Activated CD8-positive, alpha-beta T cell treated with anti-CD3 and anti-CD28 coated beads, Interleukin-2, amount 10 ng/mL, durations not matched to agents 7 days and 5 days (primary cell): ENCODE measurements at regions not wholly inside any gene's neighbourhood (a gene's known extent, or its start where the extent isn't known, plus 50 kb on each side); places are given as distances from the start of the nearest gene placed in this dataset.

Source experiments
- ATAC-seq: fragments of 150-1000 bp; cut with Tn5 transposase; one replicate; pipeline ENCODE4 v1.10.0; 2021; ENCODE audit warnings: moderate library complexity
- CTCF ChIA-PET: fragments of 350-600 bp; sonication (Branson Sonifier 250); formaldehyde crosslinking; loops from one replicate; lab custom pipeline; 2021; ENCODE audit warnings: antibody characterized with exemption; lab: Charles Lee
- POLR2A ChIA-PET: fragments of 350-600 bp; sonication (Branson Sonifier 250); formaldehyde crosslinking; loops from one replicate; lab custom pipeline; 2021; ENCODE audit warnings: antibody characterized with exemption; lab: Charles Lee
- DNase-seq: peaks from one replicate; pipeline ENCODE4 v3.0.0-alpha.2; 2020
- H3K27ac Mint-ChIP-seq: one replicate; pipeline ENCODE4 v1.8.0; 2021; ENCODE audit warnings: mild to moderate bottlenecking, mixed read lengths
- H3K27me3 Mint-ChIP-seq: one replicate; pipeline ENCODE4 v1.8.0; 2021; ENCODE audit warnings: low read depth, mixed read lengths
- H3K36me3 Mint-ChIP-seq: one replicate; pipeline ENCODE4 v1.8.0; 2021; ENCODE audit warnings: low read depth, mixed read lengths
- H3K4me1 Mint-ChIP-seq: one replicate; pipeline ENCODE4 v1.8.0; 2021; ENCODE audit warnings: low read depth, mixed read lengths
- H3K4me3 Mint-ChIP-seq: one replicate; pipeline ENCODE4 v1.8.0; 2021; ENCODE audit warnings: mild to moderate bottlenecking, mixed read lengths
- H3K9me3 Mint-ChIP-seq: one replicate; pipeline ENCODE4 v1.8.0; 2022; ENCODE audit warnings: mixed read lengths; ENCODE audit not compliant: insufficient read depth

DNA sequence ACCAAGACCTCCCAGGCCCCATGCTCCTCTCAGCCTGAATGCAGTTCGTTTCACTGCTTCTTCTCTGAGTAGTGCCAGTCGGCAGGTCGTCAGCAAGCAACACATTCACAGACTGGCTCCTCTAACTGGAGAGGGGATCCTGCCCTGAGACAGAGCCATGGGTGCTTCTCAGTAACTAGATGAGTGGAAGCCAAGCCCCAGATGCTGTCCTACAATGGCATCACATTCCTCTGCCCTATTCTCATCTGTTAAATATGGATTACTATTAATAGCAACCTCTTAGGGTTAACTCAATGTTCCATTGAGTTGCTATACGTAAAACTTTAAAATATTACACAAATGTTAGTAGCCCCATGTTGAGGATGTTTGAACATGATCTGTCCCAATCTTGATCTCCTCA lies 84.2 kb upstream of the S1PR1 start:
- DNase-seq, result no peak
- no peak overlapping the region for H3K4me3 Mint-ChIP-seq
- no peaks in the 10 kb centered on the region for H3K9me3 Mint-ChIP-seq
- H3K4me1 Mint-ChIP-seq, result peaks cover 21% of the 10 kb centered on the region
- ChIA-PET CTCF (no interaction called here), POLR2A (interaction anchor here (1.1 kb wide), 1 partner anchor 86 kb away, joined by 3 read pairs; no protein-coding TSS in a partner anchor)
- no peaks in the 10 kb centered on the region for H3K36me3 Mint-ChIP-seq
- ATAC-seq, result no peak
- no peaks in the 10 kb centered on the region for H3K27me3 Mint-ChIP-seq
- no peak overlapping the region for H3K27ac Mint-ChIP-seq

DNA sequence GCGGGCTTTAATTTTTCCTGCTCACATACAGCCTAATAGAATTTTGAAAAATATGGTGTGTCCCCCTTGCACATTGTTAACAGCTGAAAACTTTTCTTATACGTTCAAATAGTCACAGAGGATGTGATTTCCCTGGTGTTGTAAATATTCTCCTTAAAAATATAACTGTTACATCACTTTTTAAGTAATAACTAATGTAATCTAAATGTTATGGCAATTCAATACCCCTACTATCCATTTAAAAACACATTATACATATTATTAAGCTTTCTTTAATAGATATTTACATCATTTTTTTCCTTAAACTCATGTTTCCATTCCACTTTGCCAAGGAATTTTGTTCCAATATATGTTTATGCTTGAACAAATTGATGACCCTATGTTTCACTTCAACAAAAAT lies 85.5 kb upstream of the S1PR1 start:
- POLR2A ChIA-PET, result interaction anchor here (0.9 kb wide), 1 partner anchor 28 kb away, joined by 3 read pairs; no protein-coding TSS in a partner anchor
- no peak for ATAC-seq
- H3K4me1 Mint-ChIP-seq, result peaks cover 21% of the 10 kb centered on the region

GRCh38 chr1:101150670-101151069 lies 86.1 kb upstream of the S1PR1 start:
- ATAC-seq, result no peak
- Mint-ChIP-seq H3K4me1 (peaks cover 21% of the 10 kb centered on the region), H3K4me3 (no peak overlapping the region), H3K27ac (no peak overlapping the region), H3K9me3 (no peaks in the 10 kb centered on the region), H3K36me3 (no peaks in the 10 kb centered on the region), H3K27me3 (no peaks in the 10 kb centered on the region)
- POLR2A ChIA-PET, result no interaction called here
- DNase-seq, result no peak
- CTCF ChIA-PET, result interaction anchor here (0.7 to 1.7 kb wide), 2 partner anchors 14 to 22 kb away, joined by 3 to 4 read pairs; no protein-coding TSS in a partner anchor

More for the DNA sequence above, 85.5 kb upstream of the S1PR1 start:
- H3K27ac Mint-ChIP-seq, result no peak overlapping the region
- CTCF ChIA-PET, result interaction anchor here (0.7 to 1.7 kb wide), 2 partner anchors 14 to 23 kb away, joined by 3 to 4 read pairs; no protein-coding TSS in a partner anchor
- no peaks in the 10 kb centered on the region for H3K27me3 Mint-ChIP-seq
- H3K4me3 Mint-ChIP-seq, result no peak overlapping the region
- no peaks in the 10 kb centered on the region for H3K9me3 Mint-ChIP-seq
- no peaks in the 10 kb centered on the region for H3K36me3 Mint-ChIP-seq
- no peak for DNase-seq

DNA sequence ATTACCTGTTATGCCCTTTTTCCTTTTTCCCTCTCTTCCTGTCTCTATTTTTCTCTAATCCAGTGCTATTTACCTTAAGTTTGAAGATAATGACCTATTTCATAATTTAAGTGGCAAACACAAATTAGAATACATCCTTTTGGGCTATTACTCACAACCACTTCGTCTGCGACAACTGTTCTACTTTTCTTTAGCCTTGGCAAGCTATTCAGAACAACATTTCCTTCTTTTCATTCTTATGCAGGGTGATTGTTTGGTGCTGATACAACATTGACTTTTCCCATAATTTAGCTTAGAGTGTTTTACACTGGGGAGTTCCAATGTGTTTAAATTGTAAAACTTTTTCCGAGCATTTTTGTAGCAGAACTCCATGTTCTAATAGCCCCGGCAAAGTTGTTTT lies 86.6 kb upstream of the S1PR1 start:
- POLR2A ChIA-PET, result no interaction called here
- no peaks in the 10 kb centered on the region for H3K27me3 Mint-ChIP-seq
- no peaks in the 10 kb centered on the region for H3K36me3 Mint-ChIP-seq
- DNase-seq, result no peak
- H3K9me3 Mint-ChIP-seq, result no peaks in the 10 kb centered on the region
- CTCF ChIA-PET, result interaction anchor here (0.7 to 1.7 kb wide), 3 partner anchors 13 to 88 kb away, joined by 3 to 4 read pairs (median 4); no protein-coding TSS in a partner anchor
- H3K4me3 Mint-ChIP-seq, result no peak overlapping the region
- no peak for ATAC-seq
- no peak overlapping the region for H3K27ac Mint-ChIP-seq
- peaks cover 21% of the 10 kb centered on the region for H3K4me1 Mint-ChIP-seq

GRCh38 chr1:101148980-101149379 lies 87.8 kb upstream of the S1PR1 start:
- Mint-ChIP-seq H3K36me3 (no peaks in the 10 kb centered on the region), H3K4me1 (peaks cover 24% of the 10 kb centered on the region), H3K27ac (no peak overlapping the region), H3K9me3 (no peaks in the 10 kb centered on the region), H3K4me3 (no peak overlapping the region), H3K27me3 (no peaks in the 10 kb centered on the region)
- ChIA-PET POLR2A (interaction anchor here (0.6 kb wide), 1 partner anchor 141 kb away, joined by 3 read pairs; no protein-coding TSS in a partner anchor), CTCF (interaction anchor here (1.2 to 1.3 kb wide), 3 partner anchors 13 to 209 kb away, joined by 3 to 7 read pairs (median 4); no protein-coding TSS in a partner anchor)
- ATAC-seq, result no peak
- no peak for DNase-seq

DNA sequence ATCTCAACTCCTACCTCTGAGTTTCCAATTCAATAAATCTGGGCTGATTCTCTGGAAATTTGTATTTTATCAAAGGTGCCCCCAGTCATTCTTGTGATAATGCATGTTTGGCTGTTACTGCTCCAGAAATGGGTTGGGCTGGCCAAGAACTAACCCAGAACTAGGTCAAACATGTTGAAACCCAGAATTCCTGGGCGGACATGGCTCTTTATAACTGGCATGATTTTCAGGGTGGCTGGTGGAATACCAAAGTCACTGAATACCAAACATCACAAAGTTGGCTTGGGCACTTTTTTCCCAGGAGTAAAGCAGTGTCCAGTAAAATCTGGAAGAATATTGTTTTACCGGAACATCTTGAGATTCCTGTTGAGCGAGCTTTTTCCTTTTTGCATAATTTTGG lies 89.4 kb upstream of the S1PR1 start:
- Mint-ChIP-seq H3K4me1 (peaks cover 20% of the 10 kb centered on the region), H3K27ac (no peak overlapping the region), H3K27me3 (no peaks in the 10 kb centered on the region), H3K9me3 (peaks cover 3% of the 10 kb centered on the region), H3K36me3 (no peaks in the 10 kb centered on the region), H3K4me3 (no peak overlapping the region)
- no peak for ATAC-seq
- ChIA-PET CTCF (interaction anchor here (1.3 kb wide), 2 partner anchors 10 to 91 kb away, joined by 4 read pairs; no protein-coding TSS in a partner anchor), POLR2A (no interaction called here)
- DNase-seq, result no peak

DNA sequence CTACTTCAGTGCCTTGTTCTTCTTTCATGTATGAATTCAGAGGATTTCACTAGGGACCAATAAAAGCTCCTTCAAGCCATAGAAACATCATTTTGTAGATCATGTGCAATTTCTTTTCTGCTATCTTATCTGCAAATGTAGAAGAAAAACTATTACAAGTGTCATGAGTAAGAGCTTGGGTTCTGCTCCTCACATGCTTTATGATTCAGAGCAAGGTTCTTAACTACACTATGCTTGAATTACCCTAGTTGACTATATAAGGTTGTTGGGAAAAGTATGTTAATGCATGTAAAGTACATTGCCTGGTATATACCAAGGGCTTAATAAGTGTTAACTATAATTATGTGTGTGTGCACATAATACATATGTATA lies 91.4 kb upstream of the S1PR1 start:
- Mint-ChIP-seq H3K9me3 (peaks cover 3% of the 10 kb centered on the region), H3K27ac (no peak overlapping the region), H3K4me1 (peaks cover 17% of the 10 kb centered on the region), H3K27me3 (no peaks in the 10 kb centered on the region), H3K4me3 (no peak overlapping the region), H3K36me3 (no peaks in the 10 kb centered on the region)
- DNase-seq (no peak), ATAC-seq (no peak)
- ChIA-PET POLR2A (no interaction called here), CTCF (interaction anchor here (0.7 to 2.6 kb wide), 4 partner anchors 9 to 143 kb away, joined by 3 to 10 read pairs (median 6); no protein-coding TSS in a partner anchor)

- peaks cover 17% of the 10 kb centered on the region for H3K4me1 Mint-ChIP-seq
- peaks cover 3% of the 10 kb centered on the region for H3K9me3 Mint-ChIP-seq
- no peaks in the 10 kb centered on the region for H3K27me3 Mint-ChIP-seq
- DNase-seq (no peak), ATAC-seq (no peak)
- POLR2A ChIA-PET, result no interaction called here
- H3K36me3 Mint-ChIP-seq, result no peaks in the 10 kb centered on the region
- H3K4me3 Mint-ChIP-seq, result no peak overlapping the region
- CTCF ChIA-PET, result interaction anchor here (0.7 to 2.6 kb wide), 4 partner anchors 8 to 144 kb away, joined by 3 to 10 read pairs (median 6); no protein-coding TSS in a partner anchor
- no peak overlapping the region for H3K27ac Mint-ChIP-seq
Measured at GRCh38 chr1:101144671-101145448, 92.0 kb upstream of the S1PR1 start.

DNA sequence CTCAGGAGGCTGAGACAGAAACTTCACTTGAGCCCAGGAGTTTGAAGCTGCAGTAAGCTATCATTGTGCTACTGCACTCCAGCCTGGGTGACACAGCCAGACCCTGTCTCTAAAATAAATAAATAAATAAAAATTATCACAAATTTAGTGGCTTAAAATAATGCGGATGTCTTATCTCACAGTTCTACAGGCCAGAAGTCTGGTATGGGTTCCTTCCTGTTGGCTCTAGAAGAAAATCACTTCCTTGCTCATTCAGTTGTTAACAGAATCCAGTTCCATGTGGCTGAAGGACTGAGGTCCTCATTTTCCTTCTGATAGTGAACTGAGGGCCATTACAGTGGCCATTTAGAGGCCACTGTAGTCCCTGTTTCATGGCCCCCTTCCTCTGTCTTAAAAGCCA lies 94.6 kb upstream of the S1PR1 start:
- POLR2A ChIA-PET, result no interaction called here
- Mint-ChIP-seq H3K4me3 (no peak overlapping the region), H3K9me3 (peaks cover 3% of the 10 kb centered on the region), H3K27me3 (no peaks in the 10 kb centered on the region), H3K36me3 (peaks cover 3% of the 10 kb centered on the region), H3K4me1 (peaks cover 28% of the 10 kb centered on the region), H3K27ac (no peak overlapping the region)
- CTCF ChIA-PET, result interaction anchor here (9.1 kb wide), 1 partner anchor 95 kb away, joined by 165 read pairs; the partner anchor contains the start of gene S1PR1
- ATAC-seq (no peak), DNase-seq (no peak)

DNA sequence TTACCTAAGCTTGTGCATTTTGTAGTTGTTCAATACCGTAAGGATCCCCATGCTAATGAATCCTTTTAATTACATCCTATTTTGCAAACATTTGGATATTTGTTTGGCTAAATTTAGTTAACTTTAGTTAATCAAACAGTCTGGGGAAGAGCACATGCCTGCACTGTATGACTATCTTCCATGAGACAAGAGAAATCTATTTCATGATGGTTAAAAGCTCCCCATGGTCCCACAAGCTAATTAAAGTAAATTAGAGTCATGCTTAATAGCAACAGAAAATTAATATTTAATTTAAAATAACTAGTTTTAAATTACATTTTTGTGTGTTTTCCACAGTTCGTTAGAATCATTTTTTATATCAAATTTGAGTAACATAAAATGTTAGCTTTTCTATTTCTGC lies 95.4 kb upstream of the S1PR1 start:
- Mint-ChIP-seq H3K4me1 (peaks cover 37% of the 10 kb centered on the region), H3K9me3 (peaks cover 3% of the 10 kb centered on the region), H3K36me3 (peaks cover 3% of the 10 kb centered on the region), H3K27me3 (no peaks in the 10 kb centered on the region), H3K27ac (no peak overlapping the region), H3K4me3 (no peak overlapping the region)
- ChIA-PET CTCF (interaction anchor here (1.6 to 9.1 kb wide), 2 partner anchors 96 to 168 kb away, joined by 6 to 165 read pairs; partner anchors contain the start of gene S1PR1), POLR2A (no interaction called here)
- ATAC-seq, result no peak
- no peak for DNase-seq

DNA sequence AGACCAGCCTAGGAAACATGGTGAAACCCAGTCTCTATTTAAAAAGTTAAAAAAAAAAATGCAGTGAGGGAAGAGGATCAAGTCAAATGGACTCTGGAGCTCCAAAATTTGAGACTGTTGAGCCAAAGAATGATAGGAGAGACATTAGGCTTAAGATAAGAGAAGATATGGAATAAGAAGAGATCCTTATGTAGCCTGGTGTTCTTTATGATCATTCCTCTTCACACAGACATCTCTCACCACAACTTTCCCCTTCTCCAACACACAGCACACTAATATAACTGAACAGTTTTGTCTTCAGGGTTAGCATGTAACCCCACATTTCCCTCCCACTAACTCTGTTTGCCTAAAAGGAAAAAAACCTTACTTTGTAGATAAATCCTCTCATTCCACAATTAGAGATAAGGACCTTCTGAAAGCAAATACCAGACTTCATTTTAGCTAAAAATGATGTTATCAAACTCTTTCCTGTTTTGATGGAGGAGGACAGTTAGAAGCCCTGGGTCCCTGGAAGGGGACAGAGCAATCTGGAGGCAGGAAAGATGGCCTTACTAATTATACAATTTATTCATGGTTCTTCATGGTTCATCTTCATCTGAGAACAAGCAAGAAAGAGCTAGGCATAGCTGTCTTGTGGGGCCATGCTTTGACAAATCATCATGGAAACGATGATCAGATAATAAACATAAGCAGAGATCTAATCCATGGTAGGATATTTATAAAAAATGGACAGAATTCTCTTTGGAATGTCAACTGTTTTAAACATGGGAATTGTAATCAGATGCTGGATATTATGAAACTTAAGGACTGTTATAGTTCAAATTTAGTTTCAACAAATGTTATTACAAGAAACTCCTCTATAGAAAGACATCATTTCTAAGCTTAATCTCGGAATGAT lies 96.7 kb upstream of the S1PR1 start:
- Mint-ChIP-seq H3K9me3 (peaks cover 3% of the 10 kb centered on the region), H3K4me1 (peaks cover 45% of the 10 kb centered on the region), H3K27ac (no peak overlapping the region), H3K4me3 (no peak overlapping the region), H3K27me3 (no peaks in the 10 kb centered on the region), H3K36me3 (peaks cover 3% of the 10 kb centered on the region)
- no peak for ATAC-seq
- no peak for DNase-seq
- ChIA-PET CTCF (interaction anchor here (0.5 to 9.1 kb wide), 10 partner anchors 17 to 223 kb away, joined by 3 to 165 read pairs (median 4); partner anchors contain the start of gene S1PR1), POLR2A (interaction anchor here (1.4 to 2.2 kb wide), 2 partner anchors 96 to 100 kb away, joined by 3 to 10 read pairs; no protein-coding TSS in a partner anchor)
